ENCODE measurements at regions not wholly inside any gene's neighbourhood (a gene's known extent, or its start where the extent isn't known, plus 50 kb on each side); places are given as distances from the start of the nearest gene placed in this dataset.

- TF ChIP-seq CTCF (IDR thresholded peaks at IDR 0.05), result peak; percentile 83
- no peak for TF ChIP-seq ZFX (IDR thresholded peaks at IDR 0.05; ENCODE audit: borderline replicate concordance)
Measured at GRCh38 chr15:62344806-62345539, 179.9 kb upstream of the C2CD4B start.

Data from 22Rv1 (cell line).